IMR-90 (cell line): ENCODE measurements at regions not wholly inside any gene's neighbourhood (a gene's known extent, or its start where the extent isn't known, plus 50 kb on each side); places are given as distances from the start of the nearest gene placed in this dataset.

Source experiments
- ATAC-seq: fragments of 200-7000 bp; cut with Tn5 transposase; 2 replicates; pipeline ENCODE4 v1.9.1; 2020; ENCODE audit warnings: low read depth, mild to moderate bottlenecking, moderate library complexity
- BruUV-seq: library from RNA; stranded (reverse); fragments of 400-500 nt; replicated peaks from 2 replicates; lab custom pipeline; 2021; lab: Mats Ljungman, UMichigan
- CTCF ChIA-PET: fragments of 300-600 bp; formaldehyde crosslinking; extraction: SDS; loops from one replicate; lab custom pipeline; 2021; ENCODE audit warnings: antibody characterized with exemption; lab: Yijun Ruan, JAX
- POLR2A ChIA-PET: fragments of 300-600 bp; sonication (Branson Sonifier 250); formaldehyde crosslinking; loops from one replicate; lab custom pipeline; 2022; ENCODE audit warnings: antibody characterized with exemption; ENCODE audit not compliant: unreplicated experiment; lab: Charles Lee
- DNase-seq: peaks from one replicate; pipeline ENCODE4 v3.0.0; 2013
- H2AFZ ChIP-seq: replicated peaks from 2 replicates; pipeline ENCODE3; 2013; ENCODE audit warnings: low read length, mild to moderate bottlenecking; ENCODE audit not compliant: poor library complexity
- H2AK5ac ChIP-seq: 2 replicates; pipeline ENCODE4 v1.6.1; 2013; ENCODE audit warnings: low read depth, low read length, inconsistent platforms
- H2AK9ac ChIP-seq: replicated peaks from 2 replicates; pipeline ENCODE3; 2013; ENCODE audit warnings: mild to moderate bottlenecking, low read depth, low read length, moderate library complexity; ENCODE audit not compliant: poor library complexity
- H2BK120ac ChIP-seq: 2 replicates; pipeline ENCODE4 v1.6.1; 2013; ENCODE audit warnings: low read depth, low read length, inconsistent platforms
- H2BK15ac ChIP-seq: 3 replicates; pipeline ENCODE4 v1.6.1; 2013; ENCODE audit warnings: low read depth, low read length, inconsistent platforms
- H2BK20ac ChIP-seq: 2 replicates; pipeline ENCODE4 v1.6.1; 2013; ENCODE audit warnings: low read depth, mild to moderate bottlenecking, inconsistent platforms, low read length, moderate library complexity
- H2BK5ac ChIP-seq: 2 replicates; pipeline ENCODE4 v1.6.1; 2013; ENCODE audit warnings: mild to moderate bottlenecking, low read depth, low read length, inconsistent platforms; ENCODE audit not compliant: poor library complexity, severe bottlenecking
- H3K14ac ChIP-seq: replicated peaks from 2 replicates; pipeline ENCODE4 v1.6.1; 2013; ENCODE audit warnings: low read depth, low read length, inconsistent platforms
- H3K18ac ChIP-seq: 2 replicates; pipeline ENCODE4 v1.6.1; 2013; ENCODE audit warnings: low read depth, low read length, control low read depth
- H3K23ac ChIP-seq: 2 replicates; pipeline ENCODE4 v1.6.1; 2013; ENCODE audit warnings: low read depth, low read length, inconsistent platforms
- H3K27ac ChIP-seq: 2 replicates; pipeline ENCODE4 v1.5.1; 2013; ENCODE audit warnings: mild to moderate bottlenecking, control low read depth, low read length; ENCODE audit not compliant: insufficient read depth
- H3K27me3 ChIP-seq: 2 replicates; pipeline ENCODE4 v1.6.1; 2013; ENCODE audit warnings: low read length; ENCODE audit not compliant: control insufficient read depth, insufficient read depth
- H3K36me3 ChIP-seq: 2 replicates; pipeline ENCODE4 v1.6.1; 2013; ENCODE audit warnings: low read length, mixed read lengths; ENCODE audit not compliant: control insufficient read depth, insufficient read depth
- H3K4ac ChIP-seq: 2 replicates; pipeline ENCODE4 v1.6.1; 2013; ENCODE audit warnings: low read depth, low read length, inconsistent platforms
- H3K4me1 ChIP-seq: 2 replicates; pipeline ENCODE4 v1.6.1; 2013; ENCODE audit warnings: low read length, mixed read lengths; ENCODE audit not compliant: control insufficient read depth, insufficient read depth
- H3K4me2 ChIP-seq: 2 replicates; pipeline ENCODE4 v1.6.1; 2013; ENCODE audit warnings: low read depth, mild to moderate bottlenecking, control low read depth, low read length, moderate library complexity
- H3K4me3 ChIP-seq: 2 replicates; pipeline ENCODE4 v1.5.1; 2013; ENCODE audit warnings: low read depth, mild to moderate bottlenecking, control low read depth, low read length, moderate library complexity; ENCODE audit not compliant: insufficient read depth
- H3K56ac ChIP-seq: 2 replicates; pipeline ENCODE4 v1.6.1; 2013; ENCODE audit warnings: low read length, inconsistent platforms; ENCODE audit not compliant: insufficient read depth; ENCODE audit errors: extremely low read depth
- H3K79me1 ChIP-seq, 2 experiments: 2 replicates each; pipeline ENCODE4 v1.6.1; 2013; ENCODE audit warnings: low read length in 2 of 2, inconsistent platforms in 1 of 2, low read depth in 1 of 2
- H3K9ac ChIP-seq: 2 replicates; pipeline ENCODE4 v1.6.1; 2013; ENCODE audit warnings: low read depth, low read length, control low read depth
- H3K9me1 ChIP-seq: 2 replicates; pipeline ENCODE4 v1.6.1; 2013; ENCODE audit warnings: low read length, inconsistent platforms; ENCODE audit not compliant: insufficient read depth
- H3K9me3 ChIP-seq: 2 replicates; pipeline ENCODE4 v1.6.1; 2013; ENCODE audit warnings: low read length; ENCODE audit not compliant: control insufficient read depth, insufficient read depth
- H4K20me1 ChIP-seq: 2 replicates; pipeline ENCODE4 v1.6.1; 2013; ENCODE audit warnings: low read length, inconsistent platforms; ENCODE audit not compliant: insufficient read depth
- H4K5ac ChIP-seq: 2 replicates; pipeline ENCODE4 v1.6.1; 2013; ENCODE audit warnings: mild to moderate bottlenecking, low read depth, low read length, control low read depth
- H4K8ac ChIP-seq, 2 experiments: 2 replicates each; pipeline ENCODE4 v1.6.1; 2013; ENCODE audit warnings: low read depth in 2 of 2, low read length in 2 of 2, control low read depth in 1 of 2, inconsistent platforms in 1 of 2
- H4K91ac ChIP-seq: 2 replicates; pipeline ENCODE4 v1.6.1; 2013; ENCODE audit warnings: low read depth, low read length, inconsistent platforms; ENCODE audit not compliant: insufficient read depth
- CEBPB ChIP-seq: IDR thresholded peaks from 2 replicates; pipeline ENCODE4 v1.6.1; 2012; ENCODE audit warnings: low read depth, low read length, improper control_type of control experiment
- USF2 ChIP-seq: fragments of 150-350 bp; IDR thresholded peaks from 2 replicates; pipeline ENCODE4 v1.6.1; 2017; ENCODE audit warnings: mild to moderate bottlenecking, antibody characterized with exemption, low read length, low read depth
- WGBS, 2 experiments: methylation state at CpG; one replicate each; pipeline versions ENCODE4 v1.1.5 to v1.1.7; 2013; ENCODE audit warnings: missing lambda C conversion rate in 2 of 2; ENCODE audit not compliant: insufficient read length in 1 of 2; ENCODE audit errors: extremely low coverage in 2 of 2; 5-methylcytosine and 5-hydroxymethylcytosine counted together
- dilution Hi-C: fragments of 300-500 bp; cut with HindIII; formaldehyde crosslinking; loops from one replicate; pipeline ENCODE4 v1.14.3; 2018; ENCODE audit warnings: low sequenced_read_pairs; ENCODE audit not compliant: unreplicated experiment
- in situ Hi-C: fragments of 300-500 bp; cut with MboI; formaldehyde crosslinking; loops from 3 replicates; pipeline ENCODE4 v1.14.3; 2019; ENCODE audit warnings: low sequenced_read_pairs, inconsistent platforms, mixed read lengths
- intact Hi-C: fragments of 100-400 bp; cut with micrococcal nuclease; formaldehyde crosslinking; loops from 2 replicates; pipeline ENCODE4 v1.10.0; 2022
- TF ChIP-seq, protein P1 (sequence below): fragments of 150-350 bp; IDR thresholded peaks from 2 replicates; pipeline ENCODE4 v1.6.1; 2016; ENCODE audit warnings: low read depth, mild to moderate bottlenecking, low read length, moderate library complexity, borderline replicate concordance

DNA sequence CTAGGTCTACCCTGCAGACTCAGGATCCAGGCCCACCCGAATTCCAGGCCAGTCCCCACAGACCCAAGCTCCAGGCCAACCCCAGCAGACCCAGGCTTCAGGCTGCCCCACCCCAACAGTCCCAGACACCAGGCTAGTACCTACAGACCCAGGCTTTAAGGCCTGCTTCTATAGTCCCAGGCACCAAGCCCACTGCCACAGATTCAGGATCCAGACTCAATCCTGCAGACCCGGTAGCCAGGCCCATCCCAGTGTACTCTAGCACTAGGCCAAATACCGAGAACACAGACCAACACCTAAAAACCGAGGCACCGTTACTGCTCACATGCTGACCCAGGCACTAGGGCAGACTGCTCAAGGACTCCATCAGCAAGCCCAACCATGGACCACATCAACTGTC lies 862.3 kb downstream of the UQCRFS1 start:
- H2AFZ ChIP-seq, result no peak overlapping the region
- 30% methylated on average over 4 of the region's 5 CpGs; no CpG with 5 or more reads in 1 of the 2 experiments for WGBS, 2 experiments
- H2BK5ac ChIP-seq, result no peak overlapping the region
- H3K4me1 ChIP-seq, result no peaks in the 10 kb centered on the region
- no peak for DNase-seq
- no peak overlapping the region for H4K8ac ChIP-seq
- TF ChIP-seq, protein P1, sequence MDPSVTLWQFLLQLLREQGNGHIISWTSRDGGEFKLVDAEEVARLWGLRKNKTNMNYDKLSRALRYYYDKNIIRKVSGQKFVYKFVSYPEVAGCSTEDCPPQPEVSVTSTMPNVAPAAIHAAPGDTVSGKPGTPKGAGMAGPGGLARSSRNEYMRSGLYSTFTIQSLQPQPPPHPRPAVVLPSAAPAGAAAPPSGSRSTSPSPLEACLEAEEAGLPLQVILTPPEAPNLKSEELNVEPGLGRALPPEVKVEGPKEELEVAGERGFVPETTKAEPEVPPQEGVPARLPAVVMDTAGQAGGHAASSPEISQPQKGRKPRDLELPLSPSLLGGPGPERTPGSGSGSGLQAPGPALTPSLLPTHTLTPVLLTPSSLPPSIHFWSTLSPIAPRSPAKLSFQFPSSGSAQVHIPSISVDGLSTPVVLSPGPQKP, result no peak
- TF ChIP-seq USF2, result no peak
- no peak for TF ChIP-seq CEBPB
- H4K20me1 ChIP-seq, result no peaks in the 10 kb centered on the region
- ChIA-PET CTCF (no interaction called here), POLR2A (no interaction called here)
- H2AK9ac ChIP-seq, result no peak overlapping the region
- H3K27me3 ChIP-seq, result no peaks in the 10 kb centered on the region
- intact Hi-C loops, result no loop called here
- in situ Hi-C loops, result no loop called here
- H3K56ac ChIP-seq, result no peak overlapping the region
- no peak overlapping the region for H4K91ac ChIP-seq
- H3K14ac ChIP-seq, result no peak overlapping the region
- H2BK120ac ChIP-seq, result no peak overlapping the region
- no peaks in the 10 kb centered on the region for H3K9me1 ChIP-seq
- H3K23ac ChIP-seq, result no peak overlapping the region
- no TSS peak for BruUV-seq
- H3K4ac ChIP-seq, result no peak overlapping the region
- H2BK15ac ChIP-seq, result no peak overlapping the region
- H3K36me3 ChIP-seq, result no peaks in the 10 kb centered on the region
- no peak overlapping the region for H3K9ac ChIP-seq
- dilution Hi-C loops, result no loop called here
- no peak overlapping the region for H3K4me2 ChIP-seq
- H3K27ac ChIP-seq, result no peak overlapping the region
- no peak overlapping the region for H4K5ac ChIP-seq
- no peak overlapping the region for H3K18ac ChIP-seq
- no peak overlapping the region for H3K4me3 ChIP-seq
- no peak overlapping the region for H2AK5ac ChIP-seq
- peaks cover 22% of the 10 kb centered on the region for H3K9me3 ChIP-seq
- H2BK20ac ChIP-seq, result no peak overlapping the region
- H3K79me1 ChIP-seq, result no peaks in the 10 kb centered on the region
- no peak for ATAC-seq
